ENCODE measurements at regions not wholly inside any gene's neighbourhood (a gene's known extent, or its start where the extent isn't known, plus 50 kb on each side); places are given as distances from the start of the nearest gene placed in this dataset.

DNA sequence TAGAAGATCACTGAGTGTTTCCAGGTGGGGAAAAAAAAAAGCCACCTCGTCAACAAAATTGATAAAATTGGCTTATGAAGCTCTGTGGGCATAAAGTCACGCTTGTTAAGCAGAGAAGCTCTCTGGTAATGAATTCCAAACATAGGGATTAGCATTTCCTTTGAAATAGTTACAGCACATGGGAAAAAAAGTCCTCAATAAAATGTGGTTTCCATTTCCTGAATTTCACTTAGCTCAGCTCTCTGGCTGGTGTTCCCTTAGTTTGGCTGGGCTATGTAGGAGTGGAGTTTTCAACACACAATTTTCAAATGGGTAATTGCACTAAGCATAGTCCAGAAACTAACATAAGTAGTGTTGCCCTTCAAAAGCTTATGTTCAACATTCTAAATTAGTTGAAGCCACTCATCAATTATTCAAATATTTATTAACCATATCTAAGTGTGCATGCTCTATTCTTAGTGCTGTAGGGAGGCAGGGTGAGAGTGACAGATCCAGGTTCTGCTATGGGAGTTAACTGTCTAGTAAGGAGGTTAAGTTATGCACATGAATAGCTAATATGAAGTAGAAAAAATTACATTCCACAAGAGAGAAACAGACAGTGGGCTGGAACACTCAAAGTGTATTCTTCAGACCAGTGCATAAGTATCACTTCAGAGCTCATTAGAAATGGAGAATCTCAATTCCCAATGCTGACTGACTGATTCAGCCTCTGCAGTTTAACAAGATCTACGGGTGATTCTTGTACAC lies 445.7 kb downstream of the SMARCA1 start:
- TF ChIP-seq, protein P1, sequence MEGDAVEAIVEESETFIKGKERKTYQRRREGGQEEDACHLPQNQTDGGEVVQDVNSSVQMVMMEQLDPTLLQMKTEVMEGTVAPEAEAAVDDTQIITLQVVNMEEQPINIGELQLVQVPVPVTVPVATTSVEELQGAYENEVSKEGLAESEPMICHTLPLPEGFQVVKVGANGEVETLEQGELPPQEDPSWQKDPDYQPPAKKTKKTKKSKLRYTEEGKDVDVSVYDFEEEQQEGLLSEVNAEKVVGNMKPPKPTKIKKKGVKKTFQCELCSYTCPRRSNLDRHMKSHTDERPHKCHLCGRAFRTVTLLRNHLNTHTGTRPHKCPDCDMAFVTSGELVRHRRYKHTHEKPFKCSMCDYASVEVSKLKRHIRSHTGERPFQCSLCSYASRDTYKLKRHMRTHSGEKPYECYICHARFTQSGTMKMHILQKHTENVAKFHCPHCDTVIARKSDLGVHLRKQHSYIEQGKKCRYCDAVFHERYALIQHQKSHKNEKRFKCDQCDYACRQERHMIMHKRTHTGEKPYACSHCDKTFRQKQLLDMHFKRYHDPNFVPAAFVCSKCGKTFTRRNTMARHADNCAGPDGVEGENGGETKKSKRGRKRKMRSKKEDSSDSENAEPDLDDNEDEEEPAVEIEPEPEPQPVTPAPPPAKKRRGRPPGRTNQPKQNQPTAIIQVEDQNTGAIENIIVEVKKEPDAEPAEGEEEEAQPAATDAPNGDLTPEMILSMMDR (IDR thresholded peaks at IDR 0.05; ENCODE audit: low read depth, low read length), result no peak
- DNase-seq (ENCODE audit: low read depth, low spot score), result no peak
- no peak overlapping the region for H3K4me3 ChIP-seq (ENCODE audit: low read depth, low read length)
- in situ Hi-C loops (cut with HindIII; ENCODE audit: low sequenced_read_pairs), result no loop called here

DNA sequence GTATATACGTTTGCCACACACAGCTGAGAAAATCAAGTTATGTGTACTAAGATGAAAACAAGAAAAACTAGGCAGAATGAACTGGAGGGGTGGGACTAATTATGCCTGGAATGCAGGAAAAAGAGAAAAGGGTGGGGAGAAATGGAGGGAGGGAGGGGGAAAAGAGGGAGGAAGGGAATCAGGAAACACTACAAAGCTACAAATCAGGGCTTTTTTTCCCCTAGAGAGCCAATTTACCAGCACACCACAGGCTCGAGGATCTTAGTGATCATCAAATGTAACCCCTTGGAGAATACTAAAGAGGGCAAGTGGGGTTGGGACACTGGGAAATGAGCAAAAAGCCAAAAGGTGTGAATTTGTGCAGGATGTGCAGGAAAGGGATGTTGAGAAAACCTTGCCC lies 451.9 kb downstream of the SMARCA1 start:
- TF ChIP-seq, protein P1 (IDR thresholded peaks at IDR 0.05; ENCODE audit: low read depth, low read length), result no peak
- in situ Hi-C loops (cut with HindIII; ENCODE audit: low sequenced_read_pairs), result no loop called here
- no peak overlapping the region for H3K4me3 ChIP-seq (ENCODE audit: low read depth, low read length)
- no peak for DNase-seq (ENCODE audit: low read depth, low spot score)

GRCh38 chrX:129065895-129066294 lies 457.4 kb downstream of the SMARCA1 start:
- no peak overlapping the region for H3K4me3 ChIP-seq (ENCODE audit: low read depth, low read length)
- DNase-seq (ENCODE audit: low read depth, low spot score), result no peak
- TF ChIP-seq, protein P1 (IDR thresholded peaks at IDR 0.05; ENCODE audit: low read depth, low read length), result no peak
- in situ Hi-C loops (cut with HindIII; ENCODE audit: low sequenced_read_pairs), result no loop called here

DNA sequence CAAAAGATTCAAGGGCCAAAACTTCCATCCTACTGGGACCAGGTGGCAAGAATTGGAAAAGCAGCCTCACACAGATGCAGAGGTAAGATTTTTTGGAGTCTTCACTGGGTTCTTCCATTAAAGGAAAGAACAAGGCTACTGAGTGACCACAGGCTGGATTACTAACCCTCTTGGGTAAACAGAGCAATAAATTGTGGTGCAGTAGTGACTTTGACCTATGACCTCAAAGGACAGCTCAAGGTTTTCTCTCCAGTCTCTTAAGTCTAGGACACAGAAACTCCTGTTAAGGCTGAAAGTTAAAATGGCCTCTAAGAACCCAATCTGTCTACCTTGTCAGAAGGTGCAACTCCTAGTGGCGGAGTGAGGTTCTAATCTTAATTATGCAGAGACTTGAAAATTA lies 464.9 kb downstream of the SMARCA1 start:
- in situ Hi-C loops (cut with HindIII; ENCODE audit: low sequenced_read_pairs), result no loop called here
- TF ChIP-seq, protein P1 (IDR thresholded peaks at IDR 0.05; ENCODE audit: low read depth, low read length), result no peak
- H3K4me3 ChIP-seq (ENCODE audit: low read depth, low read length), result no peak overlapping the region
- no peak for DNase-seq (ENCODE audit: low read depth, low spot score)

DNA sequence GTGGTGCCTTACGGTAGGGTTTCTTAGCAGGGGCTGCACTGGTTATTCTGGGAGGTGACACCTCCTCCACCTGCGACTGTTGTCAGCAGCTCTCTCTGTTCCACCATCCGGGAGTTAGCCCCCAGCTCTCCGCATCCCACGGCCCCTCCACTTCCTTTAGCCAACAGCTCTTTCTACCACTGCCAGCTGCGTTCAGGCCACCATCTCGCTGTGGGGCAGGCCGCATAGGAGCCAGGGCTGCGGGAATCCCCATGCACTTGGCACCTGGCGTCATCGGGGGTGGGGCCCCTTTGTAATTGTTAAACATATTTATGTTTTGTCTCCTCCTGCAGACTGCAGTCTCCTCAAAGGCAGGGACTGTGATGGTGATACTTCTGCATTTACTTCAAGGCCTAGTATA lies 480.2 kb downstream of the SMARCA1 start:
- DNase-seq (ENCODE audit: low read depth, low spot score), result no peak
- TF ChIP-seq, protein P1 (IDR thresholded peaks at IDR 0.05; ENCODE audit: low read depth, low read length), result no peak
- no peak overlapping the region for H3K4me3 ChIP-seq (ENCODE audit: low read depth, low read length)
- in situ Hi-C loops (cut with HindIII; ENCODE audit: low sequenced_read_pairs), result no loop called here

GRCh38 chrX:129041319-129041718 lies 482.0 kb downstream of the SMARCA1 start:
- DNase-seq (ENCODE audit: low read depth, low spot score), result no peak
- H3K4me3 ChIP-seq (ENCODE audit: low read depth, low read length), result no peak overlapping the region
- TF ChIP-seq, protein P1 (IDR thresholded peaks at IDR 0.05; ENCODE audit: low read depth, low read length), result no peak
- in situ Hi-C loops (cut with HindIII; ENCODE audit: low sequenced_read_pairs), result no loop called here
